GM21423 (cell line): ENCODE measurements at regions not wholly inside any gene's neighbourhood (a gene's known extent, or its start where the extent isn't known, plus 50 kb on each side); places are given as distances from the start of the nearest gene placed in this dataset.
"Not testable (repeated sequence)": the region's sequence is repeated elsewhere in the genome, so short reads cannot be mapped to it uniquely, and the experiment has no call there.

ENCODE experiments used
- ATAC-seq: cut with Tn5 transposase; IDR thresholded peaks from one replicate; pipeline ENCODE4 v1.9.1; 2021; ENCODE audit warnings: mild to moderate bottlenecking, moderate library complexity; ENCODE audit not compliant: unreplicated experiment

DNA sequence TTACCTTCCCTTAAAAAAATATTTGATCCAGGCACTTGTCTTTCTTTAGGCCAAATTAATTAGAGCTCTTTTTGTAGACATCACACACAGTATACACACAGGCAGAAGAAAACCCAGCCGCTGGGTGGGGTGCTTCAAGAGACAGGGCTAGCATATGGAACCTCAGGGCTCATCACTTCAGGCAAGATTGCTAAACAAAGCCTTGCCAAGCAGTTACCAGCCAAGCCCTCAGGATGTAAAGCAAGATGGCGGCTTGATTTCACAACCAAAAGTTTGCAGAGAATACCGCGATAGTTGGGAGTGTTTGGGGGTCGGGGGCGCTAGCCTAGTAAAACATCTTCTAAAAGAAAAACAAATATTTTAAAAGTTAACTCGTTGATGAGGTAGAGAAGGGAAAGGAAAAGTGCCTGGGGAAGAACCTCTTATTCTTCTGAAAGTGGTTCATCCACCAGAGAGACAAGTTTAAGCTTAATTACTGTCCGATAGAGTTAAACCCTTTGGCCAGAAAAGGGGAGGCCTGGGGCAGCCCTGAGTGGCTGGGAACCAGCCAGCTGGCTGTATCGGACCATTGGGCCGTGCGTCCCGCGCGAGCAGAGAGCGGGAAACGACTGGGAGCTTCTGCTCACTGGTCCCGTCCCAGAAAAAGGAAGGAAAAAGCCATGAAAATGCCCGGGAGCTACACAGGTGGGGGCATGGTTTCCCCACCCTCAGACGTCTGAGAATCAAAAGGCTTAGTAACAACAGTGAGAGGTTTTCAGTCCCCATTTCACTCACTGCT, 254.9 kb upstream of the PCDH20 start:
- ATAC-seq, result no peak

DNA sequence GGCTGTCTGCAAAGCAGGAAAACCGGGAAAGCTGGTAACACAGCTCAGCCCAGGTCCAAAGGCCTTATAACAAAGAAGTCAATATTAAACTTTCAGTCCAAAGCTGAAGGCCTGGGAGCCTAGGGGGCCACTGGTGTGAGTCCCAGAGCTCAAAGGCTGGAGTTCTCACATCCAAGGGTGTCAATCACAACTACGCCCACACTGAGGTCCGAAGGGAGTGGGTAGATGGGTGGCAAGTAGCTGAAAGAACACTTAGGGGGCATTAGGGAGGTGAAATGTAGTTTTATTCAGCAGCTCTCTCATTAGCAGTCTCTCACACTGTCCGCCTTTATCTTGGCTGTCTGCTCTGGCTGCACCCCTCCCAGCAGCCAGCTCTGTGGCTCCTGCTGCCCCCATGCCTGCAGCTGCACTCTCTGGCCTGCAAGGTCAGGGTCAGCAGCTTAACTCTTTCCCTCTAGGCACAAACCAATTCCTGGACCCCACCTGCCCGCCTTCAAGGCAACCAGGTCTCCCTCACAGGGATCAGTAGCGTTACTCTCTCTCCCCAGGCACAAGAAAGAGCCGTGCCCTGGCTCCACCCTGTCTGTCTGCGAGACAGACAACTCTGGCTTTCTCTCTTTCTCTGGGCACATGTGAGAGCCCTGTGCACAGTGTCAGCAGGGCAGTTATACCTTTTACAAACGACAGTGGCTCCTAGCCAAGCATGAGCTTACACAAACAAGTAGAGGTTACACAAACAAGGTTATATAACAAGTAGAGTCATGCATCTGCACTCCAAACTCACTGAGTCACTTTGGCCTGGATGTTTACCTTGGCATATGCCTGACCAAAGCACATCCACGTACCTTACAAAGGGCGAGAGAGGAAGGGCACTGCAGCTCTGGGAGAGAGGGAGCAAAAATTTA, 249.4 kb upstream of the PCDH20 start:
- no peak for ATAC-seq

DNA sequence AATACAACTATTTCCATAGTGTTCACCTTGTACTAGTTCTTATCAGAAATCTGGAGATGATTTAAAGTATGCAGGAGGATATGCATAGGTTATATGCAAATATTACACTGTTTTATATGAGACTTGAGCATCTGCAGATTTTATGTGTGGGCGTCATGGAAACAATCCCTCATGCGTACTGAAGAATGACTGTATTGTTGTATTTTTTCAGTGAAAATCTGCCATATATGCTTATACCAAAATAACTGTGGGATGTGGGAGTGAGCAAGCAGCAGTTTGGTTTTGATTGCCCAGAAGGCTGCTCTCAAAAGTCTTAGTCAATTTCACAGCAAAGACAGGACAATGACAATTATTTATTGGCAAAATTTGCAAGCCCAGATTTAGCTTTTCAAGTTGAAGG, 238.8 kb upstream of the PCDH20 start:
- no peak for ATAC-seq

DNA sequence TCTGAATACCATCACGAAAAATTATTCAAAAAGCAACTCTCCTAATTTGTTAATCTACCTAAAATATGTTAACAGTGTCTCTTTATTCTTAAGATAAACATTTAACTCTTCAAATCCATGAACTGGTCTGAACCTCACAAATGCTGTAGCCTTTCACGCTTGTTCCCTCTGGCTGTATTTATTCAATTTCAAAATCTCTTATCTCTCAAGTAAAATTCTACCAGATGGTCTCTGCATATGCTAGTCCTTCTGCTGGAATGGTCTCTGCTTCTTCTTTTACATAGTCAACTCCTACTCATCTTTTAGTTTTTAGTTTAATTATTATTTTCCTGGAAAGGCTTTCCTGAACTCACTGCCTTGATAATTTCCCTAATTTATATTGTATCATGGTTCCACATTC, 232.9 kb upstream of the PCDH20 start:
- ATAC-seq, result no peak

DNA sequence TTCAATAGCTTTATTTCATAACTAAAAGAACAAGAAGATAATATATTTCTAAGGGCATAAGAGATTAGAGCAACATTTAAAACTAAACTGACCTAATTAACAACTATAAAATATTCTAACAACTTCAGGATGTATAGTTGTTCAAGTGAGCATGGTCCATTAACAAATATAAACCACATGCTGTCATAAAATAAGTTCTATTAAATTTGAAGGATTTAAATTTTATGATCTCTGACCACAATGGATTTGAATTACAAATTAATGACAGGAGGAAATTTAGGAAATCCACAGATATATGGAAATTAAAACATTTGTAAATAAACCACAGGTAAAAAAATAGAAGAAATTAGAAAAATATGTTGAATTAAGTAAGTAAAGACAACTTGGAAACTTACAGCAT, 196.5 kb upstream of the PCDH20 start:
- ATAC-seq, result no peak

DNA sequence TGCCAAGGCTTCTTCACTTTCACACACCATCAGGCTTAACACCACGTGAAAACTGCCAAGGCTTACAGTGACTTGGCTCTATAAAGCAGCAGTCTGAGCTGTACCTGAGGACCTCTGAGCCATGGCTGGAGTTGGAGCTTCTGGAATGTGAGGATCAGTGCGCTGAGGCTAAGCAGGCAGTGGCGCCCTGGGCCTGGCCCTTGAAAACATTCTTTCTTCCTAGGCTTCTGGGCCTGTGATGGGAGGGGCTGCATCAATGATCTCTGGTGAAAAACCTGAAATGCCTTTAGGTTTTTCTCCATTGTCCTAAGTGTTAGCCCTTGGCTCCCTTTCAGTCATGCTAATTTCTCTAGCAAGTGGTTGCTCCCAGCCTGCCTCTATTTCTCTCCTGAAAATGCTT, 192.5 kb upstream of the PCDH20 start:
- ATAC-seq, result no peak

DNA sequence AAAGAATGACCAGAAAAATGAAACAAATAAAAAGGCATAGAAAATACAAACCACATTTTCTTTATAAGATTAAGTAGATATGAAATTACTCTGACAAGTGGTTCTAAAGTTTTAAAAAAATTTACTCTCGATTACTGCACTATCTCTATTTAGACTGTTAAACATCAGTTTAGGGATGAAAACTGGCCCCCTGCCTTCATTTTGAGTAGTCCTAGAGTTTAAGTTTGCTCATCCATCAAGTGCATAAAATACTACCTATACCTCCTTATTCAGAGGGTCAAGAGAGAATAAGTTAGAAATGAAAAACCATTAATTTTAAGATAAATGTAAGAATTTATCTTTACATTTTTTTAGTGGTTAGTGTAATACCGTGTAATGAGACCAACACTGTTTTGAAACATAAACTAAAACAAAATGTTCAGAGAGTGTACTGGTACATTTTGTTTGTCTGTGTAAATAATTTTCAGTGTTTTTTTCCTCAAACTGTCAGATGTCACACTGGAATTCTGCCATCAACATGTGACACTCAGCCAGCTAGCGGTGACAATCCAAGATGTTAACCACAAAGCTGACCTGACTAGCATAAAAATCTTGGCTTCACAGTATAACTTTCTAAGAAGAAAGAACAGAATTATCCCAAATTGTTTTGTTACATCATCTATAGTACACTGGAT, 184.8 kb upstream of the PCDH20 start:
- no peak for ATAC-seq

DNA sequence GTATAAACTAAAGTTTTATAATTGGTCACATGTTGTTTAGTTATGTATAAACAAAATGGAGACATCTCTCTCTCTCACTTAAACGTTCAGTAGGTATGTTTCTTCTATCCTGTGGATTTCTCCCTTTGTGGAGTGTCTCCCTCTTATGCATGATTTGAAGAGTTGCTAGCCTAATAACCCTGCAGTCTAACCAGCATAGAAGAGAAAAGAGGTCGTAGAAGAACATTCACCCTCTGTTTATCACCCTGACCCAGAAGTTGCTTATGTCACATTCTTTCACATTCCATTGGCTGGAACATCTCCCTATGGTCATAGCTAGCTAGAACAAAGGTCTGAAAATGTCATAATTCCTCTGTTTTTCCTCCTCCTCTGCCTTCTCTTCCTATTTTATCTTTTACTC, 176.8 kb upstream of the PCDH20 start:
- no peak for ATAC-seq

DNA sequence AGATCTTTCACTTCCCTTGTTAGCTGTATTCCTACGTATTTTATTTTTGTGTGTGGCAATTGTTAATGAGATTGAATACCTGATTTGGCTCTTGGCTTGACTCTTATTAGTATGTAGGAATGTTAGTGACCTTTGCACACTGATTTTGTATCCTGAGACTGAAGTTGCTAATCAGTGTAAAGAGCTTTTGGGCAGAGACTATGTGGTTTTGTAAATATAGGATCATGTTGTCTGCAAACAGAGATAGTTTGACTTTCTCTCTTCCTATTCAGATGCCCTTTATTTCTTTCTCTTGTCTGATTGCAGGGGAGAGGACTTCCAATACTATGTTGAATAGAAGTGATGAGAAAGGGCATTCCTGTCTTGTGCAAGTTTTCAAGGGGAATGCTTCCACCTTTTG, 160.3 kb upstream of the PCDH20 start:
- no peak for ATAC-seq

DNA sequence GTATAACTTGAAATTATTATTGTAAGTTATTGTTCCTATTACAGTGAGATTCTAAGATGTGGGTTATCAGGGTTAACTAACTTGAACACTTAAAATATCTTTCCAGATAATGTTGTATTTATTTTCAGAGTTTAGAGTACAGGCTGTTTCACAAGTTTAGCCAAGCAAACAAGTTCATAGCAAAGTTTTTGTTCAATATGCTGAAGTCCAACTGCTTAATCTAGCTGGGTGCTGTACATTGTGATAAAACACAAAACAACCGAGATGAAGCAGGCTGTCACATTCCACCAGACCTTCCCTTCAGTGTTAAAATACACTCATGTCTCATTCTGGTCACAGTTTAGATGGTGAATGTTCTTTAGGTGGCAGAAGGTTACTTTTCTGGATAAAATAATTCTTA, 148.0 kb upstream of the PCDH20 start:
- ATAC-seq, result no peak

DNA sequence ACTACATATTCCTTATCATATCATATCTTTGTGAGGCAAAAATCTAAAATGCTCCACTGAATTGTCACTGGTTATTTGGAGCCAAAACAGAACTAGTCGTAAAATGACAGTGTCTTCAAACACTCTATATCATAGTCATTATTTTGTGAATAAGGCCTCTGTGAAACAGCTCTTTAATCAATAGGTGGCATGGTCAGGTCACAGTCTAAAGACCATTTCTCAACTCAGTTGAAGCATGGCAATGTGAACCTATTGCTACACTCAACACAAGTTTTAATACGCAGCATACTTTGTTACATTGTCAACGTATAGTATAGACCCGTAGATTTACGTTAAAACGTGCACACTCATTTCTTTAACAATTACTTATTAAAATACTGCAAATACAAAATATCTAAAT, 131.3 kb upstream of the PCDH20 start:
- no peak for ATAC-seq

DNA sequence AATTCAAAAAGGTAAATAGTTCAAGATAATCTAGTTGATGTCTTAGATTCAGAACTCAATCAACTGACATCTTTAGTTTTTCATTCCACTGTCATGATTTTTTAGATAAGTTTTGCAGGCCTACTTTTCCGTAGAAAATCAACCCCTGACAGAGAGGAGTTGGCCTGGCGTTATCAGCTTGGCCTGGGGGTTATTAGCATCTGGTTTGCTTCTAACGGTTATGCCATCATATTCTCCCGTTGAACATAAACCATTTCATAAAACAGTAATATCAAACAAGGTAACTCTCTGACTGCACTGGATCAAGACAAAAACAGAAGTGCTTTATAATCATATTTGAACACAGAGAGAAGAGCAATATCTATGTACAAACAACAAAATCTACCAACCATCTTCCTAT, 130.8 kb upstream of the PCDH20 start:
- no peak for ATAC-seq

DNA sequence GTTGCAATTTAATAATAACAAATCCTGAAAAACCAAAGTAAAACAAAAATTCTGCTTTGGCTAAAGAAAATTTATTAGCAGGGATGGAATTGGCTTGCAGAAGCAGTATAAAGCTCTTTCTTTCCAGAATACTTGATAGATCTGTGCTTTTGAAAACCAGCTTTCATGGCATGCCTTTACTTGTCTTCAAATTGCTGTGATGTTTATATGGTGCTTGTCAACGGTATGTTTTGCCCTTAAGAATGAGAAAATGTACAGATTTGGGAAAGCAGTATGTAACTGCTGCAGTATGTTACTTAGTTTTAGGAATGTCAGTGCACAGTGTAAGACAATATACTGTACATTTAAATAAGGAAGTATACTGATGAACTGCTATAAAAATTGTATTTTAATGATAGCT, 120.8 kb upstream of the PCDH20 start:
- no peak for ATAC-seq

DNA sequence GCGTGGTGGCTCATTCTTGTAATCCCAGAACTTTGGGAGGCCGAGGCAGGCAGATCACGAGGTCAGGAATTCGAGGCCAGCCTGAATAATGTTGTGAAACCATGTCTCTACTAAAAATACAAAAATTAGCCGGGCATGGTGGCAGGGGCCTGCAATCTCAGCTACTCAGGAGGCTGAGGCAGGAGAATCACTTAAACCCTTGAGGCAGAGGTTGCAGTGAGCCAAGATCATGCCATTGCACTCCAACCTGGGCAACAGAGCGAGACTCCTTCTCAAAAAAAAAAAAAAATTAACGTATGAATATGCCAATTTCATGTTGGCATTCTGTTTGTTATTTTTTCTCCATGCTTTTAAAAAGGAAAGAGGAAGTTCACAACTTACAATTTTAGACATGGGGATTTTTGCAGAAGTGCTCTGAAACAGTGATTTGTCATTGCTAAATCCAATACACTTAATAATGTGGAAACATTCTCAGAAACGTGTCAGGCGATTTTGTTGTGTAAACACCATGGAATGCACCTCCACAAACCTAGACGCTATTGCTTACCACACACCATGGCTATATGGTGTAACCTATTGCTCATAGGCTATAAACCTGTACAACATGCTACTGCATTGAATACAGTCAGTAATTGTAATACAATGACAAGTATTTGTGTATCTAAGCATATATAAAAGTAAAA, 115.9 kb upstream of the PCDH20 start:
- no peak for ATAC-seq

DNA sequence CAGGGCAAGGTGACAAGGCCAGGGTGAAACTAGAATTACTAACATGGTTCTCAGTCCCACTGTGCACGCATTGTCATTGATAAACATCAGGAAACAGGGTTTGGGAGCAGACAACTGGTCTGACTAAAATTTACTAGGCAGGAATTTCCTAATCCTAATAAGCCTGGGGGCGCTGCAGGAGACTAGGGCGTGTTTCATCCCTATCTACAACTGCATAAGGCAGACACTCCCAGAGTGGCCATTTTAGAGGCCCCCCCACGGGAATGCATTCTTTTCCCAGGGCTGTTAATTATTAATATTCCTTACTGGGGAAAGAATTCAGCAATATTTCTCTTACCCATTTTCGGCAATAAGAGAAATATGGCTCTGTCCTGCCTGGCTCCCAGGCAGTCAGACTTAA, 103.6 kb upstream of the PCDH20 start:
- not testable (repeated sequence) for ATAC-seq

DNA sequence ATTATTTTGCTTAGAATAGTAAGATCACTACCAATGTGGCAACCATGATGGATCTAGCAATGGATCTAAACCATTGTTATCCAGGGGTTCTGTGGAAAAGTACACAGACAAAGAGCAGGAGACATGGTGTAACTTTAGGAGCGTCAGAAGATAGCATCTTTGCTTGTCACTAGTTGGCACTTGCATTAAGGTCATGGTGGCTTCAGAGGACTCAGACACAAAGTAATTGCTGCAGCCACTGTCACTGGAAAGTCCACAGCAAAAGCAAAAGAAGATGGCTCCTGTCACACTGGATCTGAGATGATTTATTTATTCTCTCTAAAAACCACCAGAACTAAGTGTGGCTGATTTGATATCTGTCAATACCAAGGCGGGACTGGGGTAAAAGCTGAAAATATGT, 93.3 kb upstream of the PCDH20 start:
- no peak for ATAC-seq

DNA sequence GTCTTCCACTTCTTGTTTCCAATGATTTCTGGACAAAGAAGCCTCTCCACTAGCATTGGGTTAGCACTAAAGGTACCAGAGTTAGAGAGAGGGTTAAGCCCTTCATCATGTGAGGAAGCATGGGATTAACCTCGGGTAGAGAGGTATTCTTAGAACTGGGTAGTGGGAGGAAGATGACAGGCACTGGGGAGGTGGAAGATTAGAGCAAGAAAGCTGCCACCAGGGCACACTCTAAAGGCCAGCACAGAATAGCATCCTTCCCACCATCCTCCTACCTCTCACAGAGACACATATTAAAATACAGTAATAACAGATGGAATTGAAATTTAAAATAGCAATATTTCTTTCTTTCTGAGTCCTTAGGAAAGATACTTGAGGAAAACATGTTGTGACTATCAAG, 84.5 kb upstream of the PCDH20 start:
- no peak for ATAC-seq

DNA sequence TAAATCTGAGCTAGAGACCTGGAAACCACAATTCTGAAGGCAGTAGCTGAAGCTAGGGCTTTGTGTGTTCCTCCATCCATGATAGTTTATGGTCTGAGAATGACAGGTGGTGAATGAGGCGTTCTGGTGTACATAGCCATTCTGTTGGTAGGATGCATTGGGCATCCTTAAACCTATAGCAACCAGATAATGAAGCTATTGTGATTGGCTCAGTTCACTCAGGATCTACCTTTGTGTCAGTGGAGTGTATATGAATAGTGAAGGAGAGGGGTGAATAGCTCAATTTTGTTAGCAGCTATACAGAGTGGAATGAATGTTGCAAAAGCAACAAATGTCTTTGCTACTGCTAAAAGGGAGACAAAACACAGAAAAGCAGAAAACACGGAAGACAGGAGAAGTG, 80.0 kb upstream of the PCDH20 start:
- ATAC-seq, result no peak

DNA sequence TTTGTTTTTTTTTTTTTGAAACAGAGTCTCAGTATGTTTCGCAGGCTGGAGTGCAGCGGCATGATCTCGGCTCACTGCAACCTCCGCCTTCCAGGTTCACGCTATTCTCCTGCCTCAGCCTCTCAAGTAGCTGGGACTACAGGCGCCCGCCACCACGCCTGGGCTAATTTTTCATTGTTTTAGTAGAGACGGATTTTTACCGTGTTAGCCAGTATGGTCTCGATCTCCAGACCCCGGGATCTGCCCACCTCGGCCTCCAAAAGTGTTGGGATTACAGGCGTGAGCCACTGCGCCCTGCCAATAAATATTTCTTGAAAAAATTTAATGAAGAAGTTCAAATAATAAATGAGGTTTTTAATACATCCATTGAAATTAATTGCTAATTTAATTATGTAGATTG, 77.9 kb upstream of the PCDH20 start:
- not testable (repeated sequence) for ATAC-seq

DNA sequence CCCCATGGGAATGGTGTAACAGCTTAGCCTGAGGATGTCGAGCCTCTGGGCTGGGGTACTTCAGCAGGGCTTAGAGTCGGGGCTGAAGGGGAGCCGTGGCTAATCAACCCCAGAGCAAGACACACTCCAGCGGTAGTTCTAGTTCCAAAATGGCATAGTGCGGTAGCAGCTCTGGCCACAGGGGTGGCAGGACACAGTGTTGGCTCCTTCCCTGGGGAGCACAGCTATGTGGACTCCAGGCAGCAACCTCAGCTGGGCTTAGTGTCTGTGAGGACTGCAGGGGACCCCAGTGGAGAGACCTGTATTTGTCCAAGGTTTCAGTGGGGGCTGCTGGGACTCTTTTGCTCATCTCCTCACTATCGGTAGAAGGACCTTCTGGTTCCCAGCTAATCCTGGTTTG, 70.8 kb upstream of the PCDH20 start:
- ATAC-seq, result no peak

DNA sequence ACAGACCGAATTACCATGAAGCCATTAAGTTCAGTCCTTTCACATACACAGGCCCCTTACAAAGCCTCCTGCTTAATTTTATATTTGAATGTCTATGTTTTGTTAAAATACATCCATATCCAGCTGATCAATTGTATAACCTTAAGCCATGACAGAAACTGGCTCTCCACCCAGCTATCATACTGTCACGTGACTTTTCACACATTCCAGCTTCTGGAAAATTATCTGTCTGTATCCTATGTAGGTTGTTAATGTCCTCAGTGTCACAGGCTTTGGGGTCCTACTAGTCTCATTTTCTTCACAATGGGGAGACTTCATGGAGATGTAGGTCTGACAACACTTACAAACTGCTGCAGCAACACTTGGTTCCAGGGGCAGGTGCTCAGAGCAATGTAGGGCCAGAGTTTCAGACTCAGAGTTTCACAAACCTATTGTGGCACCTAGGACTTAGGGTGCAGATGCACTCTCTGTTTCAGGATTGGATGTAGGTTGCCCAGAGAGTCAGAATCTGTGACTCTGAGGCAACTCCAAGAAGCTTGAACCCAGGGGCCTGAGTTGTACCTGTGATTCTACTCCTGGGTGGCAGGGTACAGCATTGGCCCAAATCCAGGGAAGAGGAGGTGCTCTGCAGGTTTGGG, 69.6 kb upstream of the PCDH20 start:
- ATAC-seq, result no peak
